Kidney (tissue), 13 donors: ENCODE measurements at regions not wholly inside any gene's neighbourhood (a gene's known extent, or its start where the extent isn't known, plus 50 kb on each side); places are given as distances from the start of the nearest gene placed in this dataset.

Experiments
- DNase-seq, 5 donors: peaks; one replicate each; pipeline ENCODE4 v3.0.0-alpha.2; 2013 to 2020
- FAIRE-seq: peaks from 2 replicates; lab custom pipeline; 2012; peaks lifted over from hg19 to GRCh38; lab: Jason Lieb, UNC
- H3K27ac ChIP-seq, 2 donors: one replicate each; pipeline ENCODE4 v1.7.0; 2013; ENCODE audit warnings: low read depth in 2 of 2, low read length in 2 of 2, inconsistent platforms in 1 of 2
- H3K27me3 ChIP-seq: one replicate; pipeline ENCODE4 v1.7.1; 2013; ENCODE audit warnings: low read length, inconsistent platforms; ENCODE audit not compliant: control insufficient read depth, insufficient read depth
- H3K36me3 ChIP-seq, 3 donors: one replicate each; pipeline versions ENCODE4 v1.7.0 to v1.7.1; 2013; ENCODE audit warnings: low read length in 3 of 3, control low read depth in 1 of 3, inconsistent platforms in 1 of 3; ENCODE audit not compliant: insufficient read depth in 3 of 3, control insufficient read depth in 2 of 3
- H3K4me1 ChIP-seq, 3 donors: one replicate each; pipeline versions ENCODE4 v1.7.0 to v1.7.1; 2013; ENCODE audit warnings: low read length in 3 of 3, inconsistent platforms in 1 of 3, low read depth in 1 of 3; ENCODE audit not compliant: control insufficient read depth in 2 of 3, insufficient read depth in 2 of 3
- H3K4me3 ChIP-seq, 3 donors: one replicate each; pipeline versions ENCODE4 v1.7.0 to v1.8.1; 2013; ENCODE audit warnings: low read length in 3 of 3, control low read depth in 1 of 3, inconsistent platforms in 1 of 3
- H3K9ac ChIP-seq, 3 donors: one replicate each; pipeline versions ENCODE4 v1.7.0 to v1.7.1; 2013; ENCODE audit warnings: low read length in 3 of 3, control low read depth in 1 of 3, inconsistent platforms in 1 of 3
- H3K9me3 ChIP-seq, 3 donors: one replicate each; pipeline versions ENCODE4 v1.7.0 to v1.7.1; 2013; ENCODE audit warnings: low read length in 3 of 3, control low read depth in 1 of 3, inconsistent platforms in 1 of 3; ENCODE audit not compliant: control insufficient read depth in 2 of 3, insufficient read depth in 1 of 3
- intact Hi-C: fragments of 100-400 bp; cut with DNase I; formaldehyde crosslinking; loops from one replicate; pipeline ENCODE4 v1.11.1; 2022
- TF ChIP-seq, protein P1 (sequence below): IDR thresholded peaks from 3 replicates; pipeline ENCODE4 v1.5.1; 2012; ENCODE audit warnings: mild to moderate bottlenecking, moderate library complexity, borderline replicate concordance; ENCODE audit not compliant: insufficient read depth; ENCODE audit errors: extremely low read depth
- donor health status: control.
- donor health status: control.
- donor health status: control.
- donor health status: control.
- donor health status: control.
- donor health status: DM: yes; HTN: yes; CAD: no.
- donor health status: Normal renal cell carcinoma (clear cell type).

DNA sequence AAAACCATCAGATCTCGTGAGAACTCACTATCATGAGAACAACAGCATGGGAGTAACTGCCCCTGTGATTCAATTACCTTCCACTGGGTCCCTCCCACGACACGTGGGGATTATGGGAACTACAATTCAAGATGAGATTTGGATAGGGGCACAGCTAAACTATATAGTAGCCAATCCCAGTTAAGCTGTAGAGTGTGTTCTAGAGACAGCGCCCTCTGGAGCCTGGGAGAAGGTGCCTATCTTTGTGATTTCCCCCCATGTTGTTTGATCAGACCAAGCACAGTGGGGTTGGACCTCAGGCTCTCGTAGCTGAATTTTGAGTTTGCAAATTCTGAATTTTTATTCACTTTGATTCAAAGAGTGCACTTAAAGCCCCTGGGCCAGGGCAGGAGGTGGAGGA lies 108.2 kb upstream of the TWIST2 start:
- no peak overlapping the region for H3K9ac ChIP-seq
- FAIRE-seq (no peak), DNase-seq (no peak)
- H3K27me3 ChIP-seq: no peaks in the 10 kb centered on the region
- intact Hi-C loops: no loop called here
- TF ChIP-seq, protein P1, sequence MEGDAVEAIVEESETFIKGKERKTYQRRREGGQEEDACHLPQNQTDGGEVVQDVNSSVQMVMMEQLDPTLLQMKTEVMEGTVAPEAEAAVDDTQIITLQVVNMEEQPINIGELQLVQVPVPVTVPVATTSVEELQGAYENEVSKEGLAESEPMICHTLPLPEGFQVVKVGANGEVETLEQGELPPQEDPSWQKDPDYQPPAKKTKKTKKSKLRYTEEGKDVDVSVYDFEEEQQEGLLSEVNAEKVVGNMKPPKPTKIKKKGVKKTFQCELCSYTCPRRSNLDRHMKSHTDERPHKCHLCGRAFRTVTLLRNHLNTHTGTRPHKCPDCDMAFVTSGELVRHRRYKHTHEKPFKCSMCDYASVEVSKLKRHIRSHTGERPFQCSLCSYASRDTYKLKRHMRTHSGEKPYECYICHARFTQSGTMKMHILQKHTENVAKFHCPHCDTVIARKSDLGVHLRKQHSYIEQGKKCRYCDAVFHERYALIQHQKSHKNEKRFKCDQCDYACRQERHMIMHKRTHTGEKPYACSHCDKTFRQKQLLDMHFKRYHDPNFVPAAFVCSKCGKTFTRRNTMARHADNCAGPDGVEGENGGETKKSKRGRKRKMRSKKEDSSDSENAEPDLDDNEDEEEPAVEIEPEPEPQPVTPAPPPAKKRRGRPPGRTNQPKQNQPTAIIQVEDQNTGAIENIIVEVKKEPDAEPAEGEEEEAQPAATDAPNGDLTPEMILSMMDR: no peak
- no peak overlapping the region for H3K27ac ChIP-seq
- no peaks in the 10 kb centered on the region for H3K4me1 ChIP-seq
- H3K9me3 ChIP-seq: peaks cover 0 to 6% (median 2%) of the 10 kb centered on the region in 3 donors
- no peaks in the 10 kb centered on the region for H3K36me3 ChIP-seq
- no peak overlapping the region for H3K4me3 ChIP-seq

DNA sequence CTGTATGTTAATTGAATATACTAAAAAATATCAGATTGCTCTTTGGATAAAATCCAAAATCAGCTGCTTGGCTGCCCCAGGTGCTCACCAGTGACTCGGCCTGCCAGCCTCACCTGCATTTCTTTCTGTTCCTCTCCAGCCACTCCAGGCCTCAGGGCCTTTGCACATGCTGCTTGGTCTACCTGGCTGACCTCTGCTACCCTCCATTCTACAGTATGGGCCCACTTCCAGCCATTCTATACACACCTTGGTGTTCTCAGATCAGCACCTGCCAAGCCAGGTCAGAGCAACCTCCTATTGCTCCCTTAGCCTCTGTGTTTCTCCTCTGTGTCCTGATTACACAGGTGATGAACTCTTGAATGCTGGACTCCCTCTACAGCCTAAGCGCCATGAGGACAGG lies 106.6 kb upstream of the TWIST2 start:
- H3K36me3 ChIP-seq: no peaks in the 10 kb centered on the region
- no peak overlapping the region for H3K27ac ChIP-seq
- H3K4me1 ChIP-seq: no peaks in the 10 kb centered on the region
- no peak overlapping the region for H3K9ac ChIP-seq
- H3K27me3 ChIP-seq: no peaks in the 10 kb centered on the region
- H3K9me3 ChIP-seq: peaks cover 0 to 6% (median 2%) of the 10 kb centered on the region in 3 donors
- TF ChIP-seq, protein P1: no peak
- intact Hi-C loops: no loop called here
- FAIRE-seq: no peak
- no peak for DNase-seq
- H3K4me3 ChIP-seq: no peak overlapping the region

DNA sequence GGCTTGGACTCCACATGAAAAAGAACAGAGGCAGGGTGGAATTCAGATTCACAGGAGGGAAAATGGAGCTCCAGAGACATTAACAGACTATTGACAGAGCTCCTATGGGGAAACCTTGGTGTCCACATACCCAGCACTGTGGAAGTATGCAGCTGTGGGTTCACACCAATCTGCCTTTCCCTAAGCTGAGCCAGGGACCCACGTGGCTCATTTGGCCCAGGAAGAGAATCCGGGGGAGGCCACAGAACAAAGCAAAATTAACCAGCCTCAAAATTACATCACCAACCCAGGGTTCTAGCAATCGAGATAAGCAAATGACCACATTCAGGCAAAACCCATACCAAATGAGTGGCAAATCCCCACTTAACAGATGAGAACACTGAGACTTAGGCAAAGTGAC lies 105.8 kb upstream of the TWIST2 start:
- Histone ChIP-seq H3K4me1 (no peaks in the 10 kb centered on the region), H3K9me3 (peaks cover 0 to 6% (median 2%) of the 10 kb centered on the region in 3 donors), H3K27me3 (no peaks in the 10 kb centered on the region), H3K27ac (no peak overlapping the region), H3K4me3 (no peak overlapping the region), H3K36me3 (no peaks in the 10 kb centered on the region), H3K9ac (no peak overlapping the region)
- FAIRE-seq (no peak), DNase-seq (no peak)
- intact Hi-C loops: no loop called here
- TF ChIP-seq, protein P1: no peak

DNA sequence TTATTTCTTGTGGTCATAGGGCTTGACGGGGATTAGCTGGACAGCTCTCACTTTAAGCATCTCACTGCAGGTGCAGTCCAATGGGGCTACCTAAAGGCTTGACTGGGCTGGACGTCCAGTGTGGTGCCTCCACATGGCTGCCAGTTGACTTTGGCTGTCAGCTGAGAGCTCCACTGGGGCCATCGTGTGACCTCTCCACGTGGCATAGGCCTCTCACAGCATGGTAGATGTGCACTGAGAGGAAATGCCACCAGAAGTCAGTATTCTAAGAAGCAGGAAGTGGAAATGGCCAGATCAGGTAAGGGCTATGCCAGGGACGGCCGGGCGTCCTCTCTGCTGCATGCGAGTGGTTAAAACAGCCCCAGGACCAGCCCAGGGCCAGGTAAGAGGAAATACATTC lies 105.2 kb upstream of the TWIST2 start:
- DNase-seq: no peak
- FAIRE-seq: no peak
- TF ChIP-seq, protein P1: no peak

More for the DNA sequence above, 105.2 kb upstream of the TWIST2 start:
- Histone ChIP-seq H3K9me3 (peaks cover 0 to 6% (median under 1%) of the 10 kb centered on the region in 3 donors), H3K4me3 (no peak overlapping the region), H3K27me3 (no peaks in the 10 kb centered on the region), H3K4me1 (no peaks in the 10 kb centered on the region), H3K36me3 (peaks cover 0 to 3% (median 0%) of the 10 kb centered on the region in 3 donors), H3K9ac (no peak overlapping the region), H3K27ac (no peak overlapping the region)
- intact Hi-C loops: no loop called here
